NCI-H1092 (cell line): ENCODE measurements at regions not wholly inside any gene's neighbourhood (a gene's known extent, or its start where the extent isn't known, plus 50 kb on each side); places are given as distances from the start of the nearest gene placed in this dataset.

Experiments used
- DNase-seq: peaks from one replicate; lab custom pipeline; 2025; lab: John Stamatoyannopoulos, UW

DNA sequence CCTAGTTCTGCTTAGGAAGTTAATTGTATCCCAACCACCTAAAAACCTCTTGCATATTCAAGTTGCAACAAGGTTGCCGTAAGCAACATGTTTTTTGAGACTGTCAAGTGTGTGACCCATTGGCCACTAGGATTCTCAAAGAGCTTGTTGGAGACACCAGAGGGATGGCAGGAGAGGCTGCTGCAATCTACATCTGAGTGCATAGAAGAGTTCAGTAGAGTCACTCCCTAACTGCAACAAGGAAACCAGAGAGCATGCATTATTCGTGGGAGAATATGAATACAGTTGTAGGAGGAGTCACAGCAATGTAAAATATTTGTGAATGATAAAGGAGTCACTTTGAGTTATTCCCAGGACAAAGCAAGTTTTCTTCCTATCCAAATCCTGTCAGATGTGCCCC, 538.6 kb downstream of the TNS3 start:
- no peak for DNase-seq

DNA sequence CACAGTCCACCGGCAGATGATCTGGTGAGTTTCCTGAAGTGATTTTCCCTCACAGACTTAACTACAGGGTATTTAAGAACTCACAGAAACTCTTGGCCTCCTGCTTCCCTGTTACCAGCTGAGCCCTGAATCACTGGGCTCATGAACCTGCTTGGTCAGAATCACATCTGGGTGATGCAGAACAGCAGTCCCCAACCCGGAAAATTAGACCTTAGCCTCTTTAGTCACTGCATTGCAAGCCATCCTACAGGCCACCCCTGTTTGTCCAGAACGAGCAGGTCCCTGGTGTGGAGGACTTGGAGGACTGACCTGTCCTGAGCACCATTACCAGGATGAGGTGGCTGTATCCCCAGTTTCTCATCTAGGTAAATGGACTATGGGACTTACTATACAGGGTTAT, 539.2 kb downstream of the TNS3 start:
- DNase-seq: no peak

DNA sequence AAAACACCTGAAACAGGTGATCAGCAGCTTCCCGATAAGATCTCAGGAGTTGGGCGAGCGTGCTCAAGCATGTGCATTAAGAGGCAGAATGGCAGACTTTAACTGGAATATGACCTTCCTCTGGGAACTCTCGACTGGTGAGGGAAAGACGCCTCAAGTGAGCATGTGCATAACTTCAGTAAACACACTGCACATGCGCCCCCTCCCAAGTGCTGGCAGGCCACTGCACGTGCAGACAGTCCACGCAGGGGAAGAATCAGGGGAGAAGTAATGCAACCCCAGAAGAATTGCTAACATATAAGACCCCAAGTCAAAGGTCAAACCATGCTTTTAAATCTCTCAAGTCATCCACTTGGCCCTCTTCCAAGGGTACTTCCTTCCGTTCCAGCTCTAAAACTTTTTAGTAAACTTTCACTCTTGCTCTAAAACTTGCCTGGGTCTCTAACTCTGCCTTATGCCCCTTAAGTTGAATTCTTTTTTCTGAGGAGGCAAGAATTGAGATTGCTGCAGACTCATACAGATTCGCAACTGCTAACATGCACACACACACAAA, 541.0 kb downstream of the TNS3 start:
- DNase-seq: no peak

DNA sequence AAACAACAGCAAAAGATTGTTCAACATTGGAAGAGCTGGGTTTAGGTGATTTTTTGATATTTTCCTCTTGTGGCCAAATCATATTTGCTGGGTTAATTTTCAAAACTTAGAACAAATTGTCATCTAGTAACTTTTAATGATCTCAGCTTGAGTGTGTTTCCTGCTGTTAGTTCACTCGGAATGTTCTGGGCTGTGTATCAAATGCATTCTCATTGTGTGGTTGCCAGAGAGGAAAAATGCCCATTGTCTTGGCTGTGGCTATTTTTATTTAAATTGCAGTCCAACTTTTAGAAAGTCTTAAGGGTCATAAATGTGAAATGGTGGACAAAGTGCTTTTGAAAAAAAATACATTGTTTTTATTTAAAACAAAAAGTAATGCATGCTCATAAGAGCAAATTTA, 542.0 kb downstream of the TNS3 start:
- DNase-seq: no peak

DNA sequence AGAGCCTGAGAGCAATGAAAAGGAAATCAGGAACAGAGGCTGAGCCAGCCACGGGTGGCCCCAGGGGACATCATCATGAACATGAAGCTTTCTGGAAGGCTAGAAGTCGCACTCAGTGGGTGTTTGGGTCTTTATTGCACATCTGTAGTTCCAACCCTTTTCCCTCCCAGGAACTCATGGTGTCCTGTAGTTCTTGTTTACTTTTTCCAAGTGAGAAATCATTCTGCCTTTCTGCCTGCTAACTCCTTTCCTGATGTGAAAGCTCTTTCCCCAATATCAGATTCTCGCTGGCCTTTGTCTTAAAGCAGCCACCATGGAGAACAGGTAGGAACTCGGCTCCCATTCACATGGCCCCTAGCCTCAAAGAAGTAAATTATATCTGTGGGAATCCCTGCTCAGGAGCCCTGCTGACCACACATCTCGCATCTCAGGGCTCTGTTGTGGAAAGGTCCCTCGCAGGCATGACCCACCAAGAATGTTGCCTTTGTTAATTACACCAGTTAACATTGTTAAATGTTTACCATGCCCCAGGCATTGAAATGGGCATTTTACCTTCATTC, 542.7 kb downstream of the TNS3 start:
- DNase-seq: no peak

DNA sequence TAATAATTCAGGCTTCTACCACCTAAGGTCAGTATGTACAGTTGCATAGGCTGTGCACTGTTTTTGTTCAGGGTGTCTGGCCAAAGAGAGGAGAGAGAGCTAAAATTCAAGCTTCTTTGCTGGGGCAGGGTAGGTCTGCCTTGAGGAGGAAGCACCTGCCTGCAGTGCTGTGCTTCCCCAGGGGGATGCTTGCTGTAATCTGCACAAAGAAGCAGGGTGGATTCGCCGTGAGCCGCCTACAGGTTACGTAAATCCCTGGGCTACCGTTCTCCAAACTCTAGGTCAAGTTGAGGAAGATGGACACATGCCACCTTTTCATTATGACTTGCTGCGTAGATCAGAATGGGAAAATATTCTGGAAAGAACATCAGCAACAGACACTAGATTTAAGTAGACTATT, 543.3 kb downstream of the TNS3 start:
- no peak for DNase-seq

DNA sequence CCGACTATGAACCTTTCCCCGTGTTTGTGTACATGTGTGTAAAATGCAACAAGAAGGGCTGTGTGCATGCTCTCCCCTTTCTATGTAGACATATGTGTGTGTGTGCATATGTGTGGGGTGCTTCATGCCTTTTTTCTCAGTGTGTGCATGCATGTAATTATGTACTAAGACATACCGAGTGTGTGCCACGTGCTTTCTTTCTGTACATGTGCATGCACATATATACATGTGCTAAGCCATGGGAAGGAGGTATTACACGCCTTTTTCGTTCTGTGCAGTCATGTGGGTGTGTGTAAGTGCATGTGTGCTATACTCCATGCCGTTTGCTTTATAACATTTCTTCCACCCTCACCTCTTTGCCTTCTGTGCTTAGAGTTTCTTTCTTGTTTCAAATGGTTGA, 544.3 kb downstream of the TNS3 start:
- DNase-seq: no peak

DNA sequence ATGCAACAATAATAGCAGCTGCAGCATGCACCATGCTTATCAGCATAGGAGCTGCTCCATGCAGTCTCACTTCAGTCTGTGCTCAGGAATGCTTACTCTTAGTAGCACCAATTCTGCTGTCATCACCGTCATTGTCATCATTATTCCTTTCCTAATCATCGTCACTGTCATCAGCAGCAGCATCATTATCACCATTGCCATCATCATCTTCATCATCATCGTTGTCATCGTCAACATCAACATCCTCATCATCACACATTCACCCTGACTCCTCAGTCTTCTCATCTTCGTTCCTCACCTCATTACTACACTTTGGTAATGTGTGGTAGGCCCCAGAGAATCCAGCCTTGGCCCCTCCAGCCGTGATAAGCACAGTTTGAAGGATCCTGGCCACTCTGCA, 545.0 kb downstream of the TNS3 start:
- DNase-seq: no peak

DNA sequence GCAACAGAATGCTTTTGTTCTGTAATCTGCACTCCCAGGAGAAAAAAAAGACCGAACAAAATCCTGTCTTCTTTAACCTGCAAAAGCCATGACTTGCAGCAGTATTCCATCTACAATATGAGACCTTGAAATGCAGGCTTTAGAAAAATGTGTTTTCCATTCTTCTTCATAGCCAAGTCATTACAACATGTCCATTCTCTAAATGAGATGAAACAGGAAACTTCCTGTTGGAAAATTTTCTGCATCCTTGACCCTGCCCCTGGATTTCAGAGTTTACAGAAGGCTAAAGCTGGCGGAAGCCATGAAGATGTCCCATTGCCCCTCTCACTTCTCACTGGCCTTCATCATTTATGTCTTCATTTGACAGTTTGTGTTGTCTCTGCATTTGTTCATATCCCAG, 546.4 kb downstream of the TNS3 start:
- DNase-seq: no peak

DNA sequence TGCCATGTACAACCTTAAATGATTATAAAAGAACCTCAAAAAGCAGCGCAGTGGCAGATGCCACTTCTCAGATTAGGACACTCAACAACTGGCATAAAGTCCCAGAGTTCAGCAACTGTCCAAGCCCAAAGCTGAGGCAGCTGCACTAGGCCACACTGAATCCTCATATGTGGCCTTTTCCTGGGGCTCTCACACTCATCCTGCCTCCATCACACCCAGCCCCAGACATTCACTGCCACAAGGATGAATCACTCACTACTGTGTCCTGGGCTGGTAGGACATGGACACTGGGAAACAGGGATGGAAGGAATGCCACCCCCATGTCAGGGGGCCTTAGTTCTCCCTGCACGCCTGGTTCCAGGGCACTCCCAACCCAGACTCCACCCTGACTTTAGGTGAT, 547.7 kb downstream of the TNS3 start:
- DNase-seq: no peak

DNA sequence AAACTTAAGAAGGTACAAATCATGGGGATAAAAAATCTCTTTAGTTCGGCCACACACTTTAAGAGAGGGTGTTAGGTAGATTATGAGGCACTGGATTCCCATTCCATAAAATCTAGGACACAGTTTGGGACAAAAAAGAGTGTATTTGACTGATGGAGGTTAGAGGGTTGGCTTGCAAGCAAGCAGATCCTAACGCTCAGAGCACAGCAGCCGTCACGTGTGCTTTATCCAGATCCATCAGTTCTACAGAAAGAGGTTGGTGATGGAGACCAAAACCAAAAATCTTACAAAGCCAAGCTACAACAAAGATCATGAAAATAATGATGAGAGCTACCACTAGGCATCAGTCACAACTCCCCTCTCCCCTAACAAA, 549.4 kb downstream of the TNS3 start:
- DNase-seq: no peak

DNA sequence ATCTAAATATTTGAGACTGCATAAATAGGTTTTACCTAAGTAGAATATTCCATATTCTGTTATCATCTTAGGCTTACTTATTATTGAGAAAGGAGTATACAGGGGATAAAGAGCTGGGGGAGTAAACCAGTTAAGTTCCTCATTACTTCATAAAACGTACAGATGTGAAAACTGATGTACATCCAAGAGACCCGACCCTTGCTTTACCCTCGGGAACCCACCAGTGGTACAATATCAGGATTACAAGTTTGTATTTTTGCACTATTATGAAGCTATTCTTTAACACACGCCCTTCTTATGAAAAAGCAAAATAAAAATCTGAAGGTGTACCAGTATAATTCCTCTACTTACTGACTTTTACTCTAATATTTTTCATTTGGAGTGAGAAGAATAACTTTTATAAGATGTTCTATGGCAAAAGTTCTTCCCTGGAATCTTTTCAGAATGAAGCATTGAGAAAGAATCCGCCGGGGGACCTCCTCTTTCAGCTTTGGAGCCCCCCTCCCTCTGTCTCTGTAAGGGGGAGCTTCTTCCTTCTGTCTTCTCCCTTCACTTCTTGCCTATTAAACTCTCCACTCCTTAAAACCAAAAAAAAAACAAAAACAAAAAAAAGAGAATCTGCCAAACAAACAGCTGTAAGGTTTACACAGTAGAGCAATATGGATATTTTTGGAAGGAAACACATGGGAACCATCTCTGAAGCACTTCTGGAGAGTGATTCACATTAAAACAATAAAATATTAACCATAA, 550.0 kb downstream of the TNS3 start:
- no peak for DNase-seq

DNA sequence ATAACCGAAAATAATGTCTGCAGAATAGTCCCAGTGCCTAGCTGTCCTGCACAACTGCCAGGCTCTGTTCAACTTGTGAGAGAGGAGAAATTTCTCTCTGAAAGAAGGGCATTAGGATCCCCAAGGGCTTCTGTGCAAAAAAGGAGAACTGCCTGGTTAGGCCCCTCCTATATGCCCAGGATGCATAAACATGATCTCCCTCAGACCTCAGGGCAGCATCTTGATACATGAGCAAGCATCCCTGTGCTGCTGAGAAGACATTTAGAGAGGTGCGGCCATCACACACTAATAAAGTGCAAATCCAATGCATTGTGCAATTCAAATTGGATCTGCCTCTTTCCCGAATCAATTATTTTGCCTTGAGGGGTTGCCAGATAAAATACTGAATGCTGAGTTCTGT, 553.6 kb downstream of the TNS3 start:
- no peak for DNase-seq

DNA sequence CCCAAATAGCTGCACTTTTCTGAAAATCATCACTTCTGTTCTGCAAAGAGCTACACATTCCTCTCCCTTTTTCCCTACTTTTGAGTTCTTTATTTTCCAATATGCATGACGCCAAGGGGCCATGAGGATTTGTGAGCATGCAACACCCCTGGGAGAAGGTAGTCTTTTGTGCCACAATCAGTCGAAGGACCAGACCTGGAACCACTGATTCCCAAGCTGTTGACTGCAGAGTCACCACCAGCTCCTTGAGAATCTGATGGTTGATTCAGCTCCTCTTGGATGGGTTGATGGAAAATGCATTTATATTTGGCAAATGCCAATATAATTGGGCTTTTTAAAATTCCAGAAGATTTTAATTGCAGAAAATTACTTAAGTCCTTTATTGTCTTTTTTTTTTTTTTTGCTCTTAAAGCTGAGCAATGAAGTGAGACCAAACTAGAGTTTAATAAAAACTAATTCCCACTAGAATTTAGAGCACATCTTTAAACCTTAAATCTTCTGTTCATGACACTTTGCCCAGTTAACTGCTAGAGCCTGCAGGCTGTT, 554.1 kb downstream of the TNS3 start:
- no peak for DNase-seq

DNA sequence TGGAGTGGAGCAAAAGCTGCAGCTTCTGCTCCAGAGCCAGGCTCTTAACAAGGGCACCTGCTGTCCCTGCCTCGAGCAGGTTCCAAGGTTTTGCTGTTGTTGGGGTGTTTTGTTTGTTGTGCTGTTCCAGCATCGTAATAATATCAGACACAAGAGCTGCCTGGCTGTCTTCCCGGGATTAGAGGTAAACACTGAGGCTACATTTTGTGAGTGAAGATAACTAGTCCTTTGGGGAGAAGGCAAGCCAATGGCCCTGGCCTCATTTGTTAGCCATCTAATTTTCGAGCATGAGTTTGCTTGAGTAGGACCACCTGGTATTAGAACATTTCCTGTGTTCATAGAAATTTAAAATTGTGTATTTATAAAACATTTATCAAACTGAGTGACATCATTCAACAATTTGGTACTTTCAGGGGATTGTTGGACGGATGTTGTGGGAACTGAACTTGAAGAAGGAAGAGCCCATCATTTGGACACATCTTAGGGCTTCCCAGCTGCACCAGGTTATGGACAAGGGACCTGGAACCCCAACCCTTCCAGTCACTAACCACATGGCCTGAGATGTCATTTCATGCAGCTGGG, 555.0 kb downstream of the TNS3 start:
- peak; percentile 95 for DNase-seq

DNA sequence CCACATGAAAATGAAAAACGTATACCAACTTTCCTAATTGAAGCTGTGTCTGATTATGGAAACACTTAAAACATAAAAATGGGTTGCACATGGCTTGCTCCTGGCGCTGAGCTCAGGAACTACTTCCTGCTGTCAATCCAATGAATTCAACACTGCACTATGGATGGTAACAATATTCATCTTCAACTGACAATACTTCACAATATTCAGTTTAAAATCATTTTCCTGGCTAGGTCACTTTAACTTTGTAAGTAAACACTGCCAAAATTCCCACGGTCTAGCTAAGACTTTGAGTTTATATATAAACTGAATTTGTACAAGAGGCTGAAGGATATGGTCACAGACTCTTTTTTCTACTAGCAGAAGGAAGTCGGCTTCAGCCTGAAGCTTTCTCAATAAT, 556.9 kb downstream of the TNS3 start:
- DNase-seq: no peak

DNA sequence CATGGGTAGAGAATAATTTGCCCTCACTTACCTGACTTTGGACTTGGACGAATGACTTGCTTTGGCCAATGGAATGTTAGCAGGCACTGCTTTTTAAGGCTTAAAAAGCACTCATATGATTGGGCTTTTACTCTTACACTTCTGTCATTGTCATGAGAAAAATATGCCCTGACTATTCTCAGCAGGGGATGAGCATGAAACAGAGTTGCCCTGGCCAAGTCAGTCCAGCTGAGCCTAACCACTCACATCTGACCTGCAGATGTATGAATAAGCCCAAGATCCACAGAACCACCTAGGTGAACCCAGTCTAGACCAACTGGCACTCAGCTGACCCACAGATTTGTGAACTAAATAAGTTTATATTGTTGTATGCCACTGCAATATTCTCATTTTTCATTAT, 573.5 kb downstream of the TNS3 start:
- DNase-seq: no peak

DNA sequence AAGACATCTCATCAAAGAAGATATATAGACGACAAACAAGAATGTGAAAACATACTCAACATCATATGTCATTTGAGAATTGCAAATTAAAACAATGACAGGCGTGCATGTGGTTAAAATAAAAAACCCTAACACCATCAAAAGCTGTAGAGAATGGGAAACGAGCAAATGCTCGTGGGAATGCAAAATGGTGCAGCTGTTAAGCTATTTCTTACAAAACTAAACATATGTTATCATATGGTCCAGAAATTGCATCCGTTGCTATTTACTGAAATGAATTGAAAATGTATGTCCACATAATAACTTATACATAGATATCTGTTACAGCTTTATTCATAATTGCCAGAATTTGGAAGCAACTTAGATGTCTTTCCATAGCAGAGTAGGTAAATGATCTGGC, 574.4 kb downstream of the TNS3 start:
- DNase-seq: no peak

DNA sequence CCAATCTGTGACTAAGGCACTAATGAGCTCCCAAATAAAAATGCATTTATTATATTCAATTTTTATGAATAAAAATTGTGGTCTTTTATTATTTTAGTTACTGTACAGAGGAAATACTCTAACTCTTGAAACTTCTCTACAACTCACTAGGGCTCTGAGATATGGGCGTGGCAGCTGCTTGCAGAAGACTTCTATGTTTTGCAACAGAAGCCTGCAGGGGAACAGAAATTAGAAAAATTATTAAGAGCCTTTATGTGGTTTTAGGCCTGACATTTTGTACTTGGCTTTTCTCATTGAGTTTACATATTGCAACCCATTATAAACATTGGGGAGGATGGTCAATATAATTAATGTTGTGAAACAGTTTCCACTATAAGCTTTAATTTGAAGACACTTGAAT, 581.4 kb downstream of the TNS3 start:
- DNase-seq: no peak

DNA sequence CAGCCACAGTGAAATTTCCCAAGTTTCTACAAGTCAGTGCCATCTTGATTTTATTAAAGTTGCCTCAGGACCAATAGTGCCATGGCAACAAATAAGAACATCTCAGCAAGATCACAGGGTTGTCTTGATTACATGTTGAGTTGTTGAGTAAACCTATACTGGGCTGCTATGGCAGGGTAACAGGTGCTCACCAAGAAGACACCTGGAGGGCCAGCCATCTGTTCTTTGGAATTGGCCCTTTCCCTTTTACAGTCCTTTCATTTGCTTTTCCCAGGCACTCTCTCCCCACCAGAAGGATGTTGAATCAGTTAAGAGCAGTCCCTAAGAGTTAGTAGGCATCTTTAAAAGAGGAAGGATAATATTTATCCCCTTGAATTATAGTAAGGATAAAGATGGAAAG, 582.0 kb downstream of the TNS3 start:
- DNase-seq: no peak

DNA sequence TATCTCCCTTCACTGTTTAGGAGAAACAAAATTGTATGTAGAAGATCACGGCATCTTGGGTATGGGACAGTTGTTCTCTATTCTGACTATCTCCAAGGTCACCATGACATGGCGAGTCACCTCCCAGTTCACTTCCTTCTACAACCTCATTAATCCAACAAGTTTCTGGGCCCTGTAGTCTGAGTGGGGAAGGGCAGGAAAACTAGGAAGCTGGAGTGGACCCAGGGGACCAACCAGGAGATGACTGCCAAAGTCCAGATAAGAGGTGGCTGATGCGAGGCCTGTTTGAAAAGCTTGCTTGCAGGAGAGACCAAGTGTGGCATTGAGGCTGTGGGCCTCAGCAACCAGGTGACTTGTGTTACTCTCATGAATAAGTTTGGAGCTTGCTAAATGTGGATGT, 584.9 kb downstream of the TNS3 start:
- no peak for DNase-seq

DNA sequence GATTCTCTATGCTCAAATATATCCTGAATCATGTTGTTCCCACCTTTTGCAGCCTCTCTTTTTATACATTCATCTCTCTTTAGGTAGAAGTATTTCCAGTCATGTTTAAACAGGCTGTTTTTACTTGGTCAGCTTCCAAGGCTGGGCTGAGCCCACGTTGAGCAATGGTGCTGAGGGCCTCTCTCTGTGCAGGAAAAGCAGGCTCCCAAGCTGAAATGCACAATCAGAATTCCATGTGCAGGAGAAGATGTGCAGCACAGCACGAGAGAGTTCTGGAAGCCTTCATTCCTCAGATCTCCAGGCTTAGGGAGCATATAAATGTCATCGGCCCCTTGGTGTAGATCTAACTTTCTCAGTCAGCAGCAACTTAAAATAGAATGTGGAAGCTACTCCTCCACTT, 588.5 kb downstream of the TNS3 start:
- DNase-seq: no peak

DNA sequence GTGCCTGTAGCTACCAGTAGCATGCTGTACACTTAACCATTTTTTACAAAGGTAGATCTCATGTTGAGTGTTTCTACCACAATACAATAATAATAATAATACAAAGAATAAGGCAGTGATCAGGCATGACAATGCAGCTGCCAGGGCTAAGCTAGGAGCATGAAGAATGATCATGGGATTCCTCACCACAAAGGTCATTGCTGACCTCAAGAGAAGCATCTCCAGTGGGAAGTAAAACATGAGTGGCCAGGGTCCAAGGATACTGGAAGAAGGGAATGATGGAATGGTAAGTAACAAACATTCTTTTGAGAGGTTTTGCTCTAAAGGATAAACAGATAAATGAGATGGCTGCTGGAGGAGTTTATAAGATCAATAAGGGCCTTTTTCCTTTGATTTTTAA, 591.1 kb downstream of the TNS3 start:
- no peak for DNase-seq
